ENCODE measurements at regions not wholly inside any gene's neighbourhood (a gene's known extent, or its start where the extent isn't known, plus 50 kb on each side); places are given as distances from the start of the nearest gene placed in this dataset.

GRCh38 chr1:83717785-83718184, 281.1 kb downstream of the TTLL7 start:
- TF ChIP-seq CTCF (IDR thresholded peaks at IDR 0.05) (no peak), POLR2A (IDR thresholded peaks at IDR 0.05) (no peak)

Measured in adrenal gland (tissue), 5 donors.